K562 (cell line): ENCODE measurements at regions not wholly inside any gene's neighbourhood (a gene's known extent, or its start where the extent isn't known, plus 50 kb on each side); places are given as distances from the start of the nearest gene placed in this dataset.
A peak's percentile ranks its signal among the peaks of the same experiment; 100 is the strongest.

ENCODE experiments used
- CXXC5 ChIP-seq: fragments of 250-450 bp; sonication (Bioruptor Pico); IDR thresholded peaks from 2 replicates; pipeline ENCODE4 v1.8.0; 2022; ENCODE audit warnings: inconsistent platforms, mild to moderate bottlenecking, moderate library complexity
- DACH1 ChIP-seq: fragments of 450-650 bp; IDR thresholded peaks from 2 replicates; pipeline ENCODE4 v1.6.1; 2018; ENCODE audit not compliant: partially characterized antibody
- MGA ChIP-seq: fragments of 450-650 bp; IDR thresholded peaks from 2 replicates; pipeline ENCODE4 v1.6.1; 2016; ENCODE audit warnings: mild to moderate bottlenecking, moderate library complexity
- NR2C2 ChIP-seq, 2 experiments: fragments of 200-800 bp in 1 of 2; sonication (Bioruptor generic) in 1 of 2; sonication (generic) in 1 of 2; formaldehyde crosslinking in 1 of 2; IDR thresholded peaks; 2 replicates each; pipeline versions ENCODE4 v1.6.1 to v1.8.0; 2016 to 2022; ENCODE audit warnings: mild to moderate bottlenecking in 1 of 2, missing compliant biosample characterization in 1 of 2, missing genetic modification characterization in 1 of 2, missing genetic modification reagents in 1 of 2
- NRF1 ChIP-seq, 2 experiments: fragments of 450-650 bp; IDR thresholded peaks in 1 of 2; conservative IDR thresholded peaks in 1 of 2; 2 replicates each; pipeline ENCODE4 v1.6.1; 2014; ENCODE audit warnings: mild to moderate bottlenecking in 2 of 2

- TF ChIP-seq MGA (0 out of 2 replicates have a peak, but pooled peaks have one; percentile 13), CXXC5 (CRISPR knock-in tag) (peak; percentile 47; the same call in 1 of the 2 replicates), DACH1 (no peak), NRF1 (conservative IDR thresholded peaks at IDR 0.05 in 1 of 2, IDR thresholded peaks at IDR 0.05 in 1 of 2) (peak; percentile 75 to 80), NR2C2 (CRISPR knock-in tag; IDR thresholded peaks at IDR 0.05) (no peak), NR2C2 (tag; IDR thresholded peaks at IDR 0.05) (peak; percentile 56)
These were observed 253.6 kb upstream of the NOX3 start (continued) for GRCh38 chr6:155709262-155709661.
